Left lung (tissue), 4 donors: ENCODE measurements at regions not wholly inside any gene's neighbourhood (a gene's known extent, or its start where the extent isn't known, plus 50 kb on each side); places are given as distances from the start of the nearest gene placed in this dataset.

Experiments
- ATAC-seq: fragments of 200-7000 bp; cut with Tn5 transposase; one replicate; pipeline ENCODE4 v1.9.1; 2020; ENCODE audit warnings: moderate library complexity
- DNase-seq, 4 donors: peaks; one replicate each; pipeline ENCODE4 v3.0.0-alpha.2; 2013 to 2020
- H3K27ac ChIP-seq, 2 donors: fragments of 200-600 bp; sonication (generic) in 1 of 2; one replicate each; pipeline versions ENCODE4 v1.5.0 to v1.8.0; 2020 to 2021
- H3K27me3 ChIP-seq, 2 donors: fragments of 200-600 bp; sonication (generic) in 1 of 2; one replicate each; pipeline versions ENCODE4 v1.5.0 to v1.8.0; 2020 to 2021
- H3K36me3 ChIP-seq, 2 donors: fragments of 200-600 bp; sonication (generic) in 1 of 2; one replicate each; pipeline versions ENCODE4 v1.5.0 to v1.8.0; 2020 to 2021
- H3K4me1 ChIP-seq, 2 donors: fragments of 200-600 bp; one replicate each; pipeline ENCODE4 v1.8.0; 2021
- H3K4me3 ChIP-seq, 2 donors: fragments of 200-600 bp; sonication (generic) in 1 of 2; one replicate each; pipeline versions ENCODE4 v1.5.0 to v1.8.0; 2020 to 2021; ENCODE audit warnings: mild to moderate bottlenecking in 1 of 2
- H3K9me3 ChIP-seq, 2 donors: fragments of 200-600 bp; sonication (generic) in 1 of 2; one replicate each; pipeline versions ENCODE4 v1.5.0 to v1.8.0; 2020 to 2021
- intact Hi-C, 2 donors: fragments of 100-400 bp; cut with DNase I; formaldehyde crosslinking; loops; one replicate each; pipeline versions ENCODE4 v1.11.2 to v1.14.2; 2022
- TF ChIP-seq, protein P1 (sequence below), 2 donors: fragments of 200-600 bp; sonication (generic) in 1 of 2; IDR thresholded peaks; one replicate each; pipeline versions ENCODE4 v1.5.0 to v1.8.0; 2021; ENCODE audit warnings: antibody characterized with exemption in 2 of 2
- donor health status: DM: no; HTN: yes; CAD: no.
- donor health status: DM: no; HTN: no; CAD: no.

DNA sequence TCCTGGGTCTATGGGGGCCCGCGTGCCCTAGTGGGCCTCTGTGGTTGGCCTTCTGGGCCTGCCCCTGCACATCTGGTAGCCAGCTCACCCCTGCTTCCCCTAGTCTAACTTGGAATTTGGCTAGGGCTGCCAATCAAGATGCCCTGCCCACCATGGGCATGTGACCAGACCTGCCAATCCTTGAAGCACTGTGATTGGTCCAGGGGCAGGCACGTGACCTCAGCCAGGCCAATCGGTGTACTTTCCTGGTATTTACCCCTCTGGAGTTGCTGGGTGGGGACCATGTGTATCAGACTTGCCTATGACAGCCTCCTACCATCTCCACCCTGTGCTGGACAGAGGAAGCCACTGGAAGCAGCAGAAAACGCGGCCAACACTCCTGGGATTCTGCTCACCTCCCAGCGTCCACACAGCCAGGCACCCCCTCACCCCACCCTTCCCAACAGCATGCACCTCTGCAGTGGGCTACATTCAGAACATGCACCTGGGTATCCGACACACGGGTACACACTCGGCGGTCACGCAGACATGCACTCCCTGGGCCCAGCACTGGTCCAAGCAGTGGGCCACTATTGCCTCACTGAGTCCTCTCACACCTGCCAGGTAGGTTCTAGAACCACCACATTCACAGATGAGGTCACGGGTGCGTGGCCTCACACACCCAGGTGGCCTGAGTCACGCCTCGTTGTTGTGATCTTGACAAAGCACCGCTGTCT lies 96.9 kb downstream of the RBFOX3 start:
- peaks cover 0 to 57% of the 10 kb centered on the region in 2 donors for H3K27me3 ChIP-seq
- peaks cover 0 to 11% of the 10 kb centered on the region in 2 donors for H3K9me3 ChIP-seq
- no peak overlapping the region for H3K27ac ChIP-seq
- DNase-seq (peak in 1 of 4 donors; percentile 60), ATAC-seq (no peak)
- intact Hi-C loops, result no loop called here
- no peaks in the 10 kb centered on the region for H3K36me3 ChIP-seq
- no peak overlapping the region for H3K4me3 ChIP-seq
- TF ChIP-seq, protein P1, sequence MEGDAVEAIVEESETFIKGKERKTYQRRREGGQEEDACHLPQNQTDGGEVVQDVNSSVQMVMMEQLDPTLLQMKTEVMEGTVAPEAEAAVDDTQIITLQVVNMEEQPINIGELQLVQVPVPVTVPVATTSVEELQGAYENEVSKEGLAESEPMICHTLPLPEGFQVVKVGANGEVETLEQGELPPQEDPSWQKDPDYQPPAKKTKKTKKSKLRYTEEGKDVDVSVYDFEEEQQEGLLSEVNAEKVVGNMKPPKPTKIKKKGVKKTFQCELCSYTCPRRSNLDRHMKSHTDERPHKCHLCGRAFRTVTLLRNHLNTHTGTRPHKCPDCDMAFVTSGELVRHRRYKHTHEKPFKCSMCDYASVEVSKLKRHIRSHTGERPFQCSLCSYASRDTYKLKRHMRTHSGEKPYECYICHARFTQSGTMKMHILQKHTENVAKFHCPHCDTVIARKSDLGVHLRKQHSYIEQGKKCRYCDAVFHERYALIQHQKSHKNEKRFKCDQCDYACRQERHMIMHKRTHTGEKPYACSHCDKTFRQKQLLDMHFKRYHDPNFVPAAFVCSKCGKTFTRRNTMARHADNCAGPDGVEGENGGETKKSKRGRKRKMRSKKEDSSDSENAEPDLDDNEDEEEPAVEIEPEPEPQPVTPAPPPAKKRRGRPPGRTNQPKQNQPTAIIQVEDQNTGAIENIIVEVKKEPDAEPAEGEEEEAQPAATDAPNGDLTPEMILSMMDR (IDR thresholded peaks at IDR 0.05), result no peak
- H3K4me1 ChIP-seq, result no peaks in the 10 kb centered on the region

DNA sequence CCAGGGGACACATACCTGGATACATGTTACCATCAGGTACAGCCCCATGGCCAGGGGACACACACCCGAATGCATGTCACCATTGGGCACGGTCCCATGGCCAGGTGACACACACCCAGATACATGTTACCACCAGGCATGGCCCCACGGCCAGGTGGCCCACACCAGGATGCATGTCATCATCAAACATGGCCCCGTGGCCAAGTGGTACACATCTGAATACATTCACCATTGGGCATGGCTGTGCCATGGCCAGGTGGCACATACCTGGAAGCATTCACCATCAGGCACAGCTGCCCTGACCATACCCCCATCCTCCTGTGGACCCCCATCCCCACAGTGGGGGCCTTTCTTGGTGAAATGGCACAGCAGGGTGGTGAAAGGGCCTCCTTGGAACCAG lies 97.6 kb downstream of the RBFOX3 start:
- Histone ChIP-seq H3K27me3 (peaks cover 0 to 57% of the 10 kb centered on the region in 2 donors), H3K4me3 (no peak overlapping the region), H3K4me1 (no peaks in the 10 kb centered on the region), H3K9me3 (peaks cover 0 to 11% of the 10 kb centered on the region in 2 donors), H3K36me3 (no peaks in the 10 kb centered on the region), H3K27ac (no peak overlapping the region)
- ATAC-seq (no peak), DNase-seq (peak in 1 of 4 donors; percentile 34)
- TF ChIP-seq, protein P1 (IDR thresholded peaks at IDR 0.05), result no peak
- intact Hi-C loops, result no loop called here

DNA sequence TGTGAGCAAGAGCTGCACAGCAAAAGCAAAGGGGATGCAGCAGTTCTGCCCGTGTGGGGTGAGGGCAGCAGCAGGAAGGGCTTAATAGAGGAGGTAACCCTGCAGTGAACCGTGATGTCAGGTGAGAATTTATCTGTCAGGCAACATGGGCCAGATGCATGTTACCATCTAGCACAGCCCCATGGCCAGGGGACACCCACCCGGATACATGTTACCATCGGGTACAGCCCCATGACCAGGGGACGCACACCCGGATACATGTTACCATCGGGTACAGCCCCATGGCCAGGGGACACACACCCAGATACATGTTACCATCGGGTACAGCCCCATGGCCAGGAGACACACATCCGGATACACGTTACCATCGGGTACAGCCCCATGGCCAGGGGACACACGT lies 99.4 kb downstream of the RBFOX3 start:
- ATAC-seq (no peak), DNase-seq (no peak)
- H3K4me3 ChIP-seq, result no peak overlapping the region
- no peaks in the 10 kb centered on the region for H3K4me1 ChIP-seq
- H3K36me3 ChIP-seq, result no peaks in the 10 kb centered on the region
- TF ChIP-seq, protein P1 (IDR thresholded peaks at IDR 0.05), result no peak
- intact Hi-C loops, result no loop called here
- peaks cover 0 to 55% of the 10 kb centered on the region in 2 donors for H3K27me3 ChIP-seq
- no peak overlapping the region for H3K27ac ChIP-seq
- peaks cover 0 to 11% of the 10 kb centered on the region in 2 donors for H3K9me3 ChIP-seq

DNA sequence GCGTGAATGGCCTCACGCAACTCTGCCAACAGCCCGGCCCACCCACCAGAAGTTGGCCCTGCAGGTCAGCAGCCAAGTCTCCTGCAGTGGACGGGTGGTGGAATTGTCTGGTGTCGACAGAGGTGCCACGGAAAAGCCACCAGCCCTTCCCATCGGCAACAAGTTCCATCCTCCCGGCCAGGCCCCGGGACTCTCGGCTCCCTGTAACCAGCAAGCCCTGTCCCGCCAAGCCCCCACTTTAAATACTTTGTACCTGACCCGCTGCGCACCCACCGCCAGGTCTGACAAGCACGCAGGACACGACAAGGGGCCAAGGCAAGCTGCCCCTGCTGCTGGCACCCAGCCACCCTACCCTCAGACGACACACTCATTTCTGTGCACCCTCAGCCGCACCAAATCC lies 100.8 kb downstream of the RBFOX3 start:
- Histone ChIP-seq H3K36me3 (no peaks in the 10 kb centered on the region), H3K27me3 (peaks cover 0 to 55% of the 10 kb centered on the region in 2 donors), H3K27ac (no peak overlapping the region), H3K4me1 (no peaks in the 10 kb centered on the region), H3K9me3 (peaks cover 0 to 11% of the 10 kb centered on the region in 2 donors), H3K4me3 (no peak overlapping the region)
- no peak for ATAC-seq
- intact Hi-C loops, result no loop called here
- DNase-seq, result no peak
- TF ChIP-seq, protein P1 (IDR thresholded peaks at IDR 0.05), result no peak

DNA sequence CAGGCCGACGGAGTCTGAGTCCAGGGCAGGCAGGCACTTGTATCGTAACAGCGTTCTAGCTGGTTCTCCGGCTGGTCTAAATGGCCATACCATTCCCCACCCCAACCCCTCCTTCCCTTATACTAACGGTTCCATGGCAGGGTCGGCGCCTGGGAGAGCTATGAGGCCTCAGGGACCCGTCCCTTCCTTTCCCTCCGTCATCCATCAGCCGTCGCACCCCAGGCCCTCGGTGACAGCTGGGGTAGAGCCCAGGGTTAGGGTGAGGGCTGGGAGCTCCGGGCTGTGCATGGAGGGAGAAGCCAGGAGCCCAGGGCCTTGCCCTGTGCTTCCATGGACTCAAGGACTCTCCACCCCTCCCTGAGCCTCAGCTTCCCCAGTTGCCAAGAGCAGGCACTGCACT lies 101.4 kb downstream of the RBFOX3 start:
- intact Hi-C loops, result no loop called here
- ATAC-seq, result no peak
- DNase-seq, result no peak
- Histone ChIP-seq H3K36me3 (no peaks in the 10 kb centered on the region), H3K9me3 (peaks cover 0 to 11% of the 10 kb centered on the region in 2 donors), H3K4me3 (no peak overlapping the region), H3K4me1 (no peaks in the 10 kb centered on the region), H3K27me3 (peaks cover 0 to 54% of the 10 kb centered on the region in 2 donors), H3K27ac (no peak overlapping the region)
- TF ChIP-seq, protein P1 (IDR thresholded peaks at IDR 0.05), result no peak
